Suprapubic skin (tissue), 4 donors: ENCODE measurements at regions not wholly inside any gene's neighbourhood (a gene's known extent, or its start where the extent isn't known, plus 50 kb on each side); places are given as distances from the start of the nearest gene placed in this dataset.

Experiments used
- CTCF ChIP-seq, 2 donors: fragments of 200-600 bp in 1 of 2; fragments of 450-650 bp in 1 of 2; sonication (generic) in 1 of 2; IDR thresholded peaks; one replicate each; pipeline ENCODE4 v1.5.1; 2016 to 2019; ENCODE audit warnings: antibody characterized with exemption in 2 of 2, mild to moderate bottlenecking in 1 of 2, moderate library complexity in 1 of 2
- EP300 ChIP-seq: sonication (generic); formaldehyde crosslinking; IDR thresholded peaks from one replicate; pipeline ENCODE4 v1.6.1; 2017; ENCODE audit warnings: antibody characterized with exemption
- POLR2A ChIP-seq, 2 donors: fragments of 450-650 bp; IDR thresholded peaks; one replicate each; pipeline ENCODE4 v1.6.1; 2017; ENCODE audit warnings: antibody characterized with exemption in 2 of 2, mild to moderate bottlenecking in 2 of 2, moderate library complexity in 2 of 2
- POLR2AphosphoS5 ChIP-seq, 3 donors: sonication (generic); formaldehyde crosslinking; IDR thresholded peaks; one replicate each; pipeline ENCODE4 v1.6.1; 2017; ENCODE audit warnings: antibody characterized with exemption in 3 of 3

- TF ChIP-seq POLR2AphosphoS5 (IDR thresholded peaks at IDR 0.05) (no peak), CTCF (IDR thresholded peaks at IDR 0.05) (no peak), POLR2A (IDR thresholded peaks at IDR 0.05) (no peak), EP300 (no peak)
Measured at GRCh38 chr2:19573784-19574183, 215.4 kb upstream of the OSR1 start.
